Smooth muscle cell (in vitro differentiated cells): ENCODE measurements at regions not wholly inside any gene's neighbourhood (a gene's known extent, or its start where the extent isn't known, plus 50 kb on each side); places are given as distances from the start of the nearest gene placed in this dataset.

Experiments used
- DNase-seq: peaks from one replicate; lab custom pipeline; 2025; ENCODE audit not compliant: unreplicated experiment; lab: John Stamatoyannopoulos, UW
- H2AFZ ChIP-seq: fragments of 200-600 bp; sonication (generic); 2 replicates; pipeline ENCODE4 v1.6.0; 2016; ENCODE audit warnings: antibody characterized with exemption, low read depth, mild to moderate bottlenecking
- H3F3A ChIP-seq: fragments of 200-600 bp; sonication (generic); 2 replicates; pipeline ENCODE4 v1.6.0; 2017; ENCODE audit warnings: antibody characterized with exemption, low read depth
- H3K27ac ChIP-seq: fragments of 200-600 bp; sonication (generic); 2 replicates; pipeline ENCODE4 v1.5.1; 2016; ENCODE audit warnings: low read depth, mild to moderate bottlenecking
- H3K27me3 ChIP-seq: fragments of 200-600 bp; sonication (generic); 2 replicates; pipeline ENCODE4 v1.6.1; 2016; ENCODE audit warnings: low read depth, mild to moderate bottlenecking
- H3K36me3 ChIP-seq: fragments of 200-600 bp; sonication (generic); 2 replicates; pipeline ENCODE4 v1.5.1; 2016; ENCODE audit warnings: low read depth
- H3K4me1 ChIP-seq: fragments of 200-600 bp; sonication (generic); 2 replicates; pipeline ENCODE4 v1.5.1; 2016; ENCODE audit warnings: low read depth
- H3K4me2 ChIP-seq: fragments of 200-600 bp; sonication (generic); 2 replicates; pipeline ENCODE4 v1.6.0; 2016; ENCODE audit warnings: mild to moderate bottlenecking
- H3K4me3 ChIP-seq: fragments of 200-600 bp; sonication (generic); 2 replicates; pipeline ENCODE4 v1.5.1; 2016; ENCODE audit warnings: mild to moderate bottlenecking
- H3K79me2 ChIP-seq: fragments of 200-600 bp; sonication (generic); 2 replicates; pipeline ENCODE4 v1.6.0; 2016; ENCODE audit warnings: low read depth, mild to moderate bottlenecking
- H3K9ac ChIP-seq: fragments of 200-600 bp; sonication (generic); 2 replicates; pipeline ENCODE4 v1.6.0; 2016; ENCODE audit warnings: low read depth
- H3K9me3 ChIP-seq: fragments of 200-600 bp; sonication (generic); replicated peaks from 2 replicates; pipeline ENCODE4 v1.5.1; 2016; ENCODE audit warnings: low read depth
- H4K20me1 ChIP-seq: fragments of 200-600 bp; sonication (generic); 2 replicates; pipeline ENCODE4 v1.6.0; 2016; ENCODE audit warnings: low read depth
- WGBS: methylation state at CpG from one replicate; pipeline ENCODE4 v1.1.7; 2016; ENCODE audit warnings: low lambda C conversion rate; 5-methylcytosine and 5-hydroxymethylcytosine counted together
- TF ChIP-seq, protein P1 (sequence below): fragments of 200-600 bp; sonication (generic); IDR thresholded peaks from 2 replicates; pipeline ENCODE4 v1.5.1; 2017; ENCODE audit warnings: borderline replicate concordance, mild to moderate bottlenecking, antibody characterized with exemption; ENCODE audit not compliant: insufficient read depth, poor library complexity, severe bottlenecking

DNA sequence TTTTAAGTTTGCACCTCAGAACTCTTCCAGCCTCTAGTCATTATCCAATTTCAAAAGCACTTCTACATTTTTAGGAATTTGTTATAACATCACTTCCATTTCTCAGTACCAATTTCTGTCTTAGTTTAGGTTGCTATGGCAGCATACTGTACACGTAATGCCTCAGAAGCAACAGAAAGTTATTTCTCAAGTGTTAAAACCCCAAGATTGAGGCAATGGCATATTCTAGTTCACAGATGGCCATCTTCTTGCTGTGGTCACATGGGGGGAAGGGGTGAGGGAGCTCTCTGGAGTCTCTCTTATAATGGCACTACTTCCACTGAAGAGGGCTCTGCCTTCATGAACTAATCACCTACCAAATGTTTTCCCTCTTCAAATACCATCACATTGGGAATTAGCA is 220.3 kb upstream of the CTSO start:
- Histone ChIP-seq H3K9ac (no peak overlapping the region), H3F3A (peaks cover 14% of the 10 kb centered on the region), H3K4me1 (peaks cover 16% of the 10 kb centered on the region), H3K4me3 (no peak overlapping the region), H3K9me3 (no peaks in the 10 kb centered on the region), H3K36me3 (no peaks in the 10 kb centered on the region), H3K27ac (no peak overlapping the region), H4K20me1 (no peaks in the 10 kb centered on the region), H3K27me3 (no peaks in the 10 kb centered on the region), H3K4me2 (no peak overlapping the region), H3K79me2 (no peaks in the 10 kb centered on the region), H2AFZ (no peak overlapping the region)
- TF ChIP-seq, protein P1, sequence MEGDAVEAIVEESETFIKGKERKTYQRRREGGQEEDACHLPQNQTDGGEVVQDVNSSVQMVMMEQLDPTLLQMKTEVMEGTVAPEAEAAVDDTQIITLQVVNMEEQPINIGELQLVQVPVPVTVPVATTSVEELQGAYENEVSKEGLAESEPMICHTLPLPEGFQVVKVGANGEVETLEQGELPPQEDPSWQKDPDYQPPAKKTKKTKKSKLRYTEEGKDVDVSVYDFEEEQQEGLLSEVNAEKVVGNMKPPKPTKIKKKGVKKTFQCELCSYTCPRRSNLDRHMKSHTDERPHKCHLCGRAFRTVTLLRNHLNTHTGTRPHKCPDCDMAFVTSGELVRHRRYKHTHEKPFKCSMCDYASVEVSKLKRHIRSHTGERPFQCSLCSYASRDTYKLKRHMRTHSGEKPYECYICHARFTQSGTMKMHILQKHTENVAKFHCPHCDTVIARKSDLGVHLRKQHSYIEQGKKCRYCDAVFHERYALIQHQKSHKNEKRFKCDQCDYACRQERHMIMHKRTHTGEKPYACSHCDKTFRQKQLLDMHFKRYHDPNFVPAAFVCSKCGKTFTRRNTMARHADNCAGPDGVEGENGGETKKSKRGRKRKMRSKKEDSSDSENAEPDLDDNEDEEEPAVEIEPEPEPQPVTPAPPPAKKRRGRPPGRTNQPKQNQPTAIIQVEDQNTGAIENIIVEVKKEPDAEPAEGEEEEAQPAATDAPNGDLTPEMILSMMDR: no peak
- DNase-seq: no peak
- WGBS: 100% methylated on average over 1 of the region's 1 CpG

DNA sequence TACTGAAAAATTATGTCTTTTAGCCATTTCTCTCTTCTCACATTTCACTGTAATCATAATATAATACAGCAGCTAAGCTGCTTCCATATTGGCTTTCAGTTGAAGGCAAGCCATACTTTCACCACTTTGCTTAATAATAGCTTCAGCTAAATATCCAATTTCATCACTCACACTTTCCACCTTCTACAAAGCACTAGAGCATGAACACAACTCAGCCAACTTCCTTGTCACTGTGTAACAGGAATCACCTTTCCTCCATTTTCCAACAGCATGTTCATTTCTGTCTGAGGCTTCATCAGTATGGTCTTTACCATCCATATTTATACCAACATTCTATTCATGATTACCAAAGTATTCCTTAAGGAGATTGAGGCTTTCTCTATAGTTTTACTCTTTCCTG is 219.8 kb upstream of the CTSO start:
- H2AFZ ChIP-seq: no peak overlapping the region
- peaks cover 16% of the 10 kb centered on the region for H3K4me1 ChIP-seq

DNA sequence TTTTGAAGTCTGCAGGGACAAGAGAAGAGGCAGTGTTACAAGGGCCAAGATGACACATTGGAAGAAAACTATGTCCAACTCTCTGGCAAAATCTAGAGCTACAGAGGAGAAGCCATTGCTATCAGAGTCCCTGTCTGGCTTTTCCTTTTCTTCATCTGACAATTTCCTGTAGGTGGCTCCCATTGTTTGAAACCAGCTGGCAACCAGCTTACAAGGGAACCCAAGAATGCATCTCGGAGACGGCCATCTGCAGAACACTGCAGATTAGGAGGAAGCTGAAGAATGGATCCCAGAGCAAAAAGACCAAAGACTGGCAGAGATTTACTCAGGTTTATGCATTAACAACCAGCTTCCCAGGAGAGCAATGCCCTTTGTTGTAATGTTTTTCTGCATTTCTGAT is 216.2 kb upstream of the CTSO start:
- DNase-seq: no peak
- H3K4me3 ChIP-seq: no peak overlapping the region
- H3K27me3 ChIP-seq: no peaks in the 10 kb centered on the region
- H4K20me1 ChIP-seq: no peaks in the 10 kb centered on the region
- H3K9ac ChIP-seq: peak overlapping the region; percentile 13
- peak overlapping the region; percentile 70 for H3K4me2 ChIP-seq
- H3K27ac ChIP-seq: peak overlapping the region; percentile 93
- H2AFZ ChIP-seq: peak overlapping the region; percentile 50
- 41% methylated on average over 2 of the region's 2 CpGs for WGBS
- TF ChIP-seq, protein P1: no peak
- no peaks in the 10 kb centered on the region for H3K79me2 ChIP-seq
- peaks cover 14% of the 10 kb centered on the region for H3F3A ChIP-seq
- no peaks in the 10 kb centered on the region for H3K36me3 ChIP-seq
- H3K9me3 ChIP-seq: no peaks in the 10 kb centered on the region
- H3K4me1 ChIP-seq: peaks cover 16% of the 10 kb centered on the region

More for the DNA sequence above, 219.8 kb upstream of the CTSO start:
- Histone ChIP-seq H3K79me2 (no peaks in the 10 kb centered on the region), H3K36me3 (no peaks in the 10 kb centered on the region), H3K27ac (no peak overlapping the region), H3K9me3 (no peaks in the 10 kb centered on the region), H3K4me3 (no peak overlapping the region), H3F3A (peaks cover 14% of the 10 kb centered on the region), H3K27me3 (no peaks in the 10 kb centered on the region), H3K4me2 (no peak overlapping the region), H4K20me1 (no peaks in the 10 kb centered on the region), H3K9ac (no peak overlapping the region)
- no peak for DNase-seq
- TF ChIP-seq, protein P1: no peak

DNA sequence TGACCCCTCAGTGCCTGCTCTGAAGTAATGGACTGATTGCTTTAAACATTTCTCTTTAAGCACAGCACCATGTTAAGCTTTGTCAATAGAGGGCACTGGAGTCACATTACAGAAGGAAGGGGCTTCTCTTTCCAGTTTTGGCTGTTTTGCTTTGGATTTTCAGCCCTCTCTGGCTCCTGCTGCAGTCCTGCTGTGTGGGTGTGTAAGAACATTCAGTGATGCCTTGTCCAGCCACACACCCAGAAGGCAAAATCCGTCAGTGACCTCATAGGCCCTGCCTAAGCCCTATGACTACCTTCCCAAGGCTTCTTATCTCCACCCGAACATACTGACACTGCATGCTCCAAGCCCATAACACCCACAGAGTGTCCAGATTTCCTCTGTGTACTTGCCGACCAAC is 215.3 kb upstream of the CTSO start:
- Histone ChIP-seq H3K9ac (peak overlapping the region; percentile 28), H4K20me1 (no peaks in the 10 kb centered on the region), H3K4me1 (peaks cover 16% of the 10 kb centered on the region), H3K4me3 (no peak overlapping the region), H3K27ac (peak overlapping the region; percentile 93), H3K27me3 (no peaks in the 10 kb centered on the region), H3F3A (peaks cover 14% of the 10 kb centered on the region), H3K79me2 (no peaks in the 10 kb centered on the region), H2AFZ (peak overlapping the region; percentile 59), H3K9me3 (no peaks in the 10 kb centered on the region), H3K36me3 (no peaks in the 10 kb centered on the region), H3K4me2 (peak overlapping the region; percentile 70)
- WGBS: 0% methylated on average over 3 of the region's 3 CpGs
- TF ChIP-seq, protein P1: peak; percentile 70
- DNase-seq: peak; percentile 12
